ENCODE measurements at regions not wholly inside any gene's neighbourhood (a gene's known extent, or its start where the extent isn't known, plus 50 kb on each side); places are given as distances from the start of the nearest gene placed in this dataset.

DNA sequence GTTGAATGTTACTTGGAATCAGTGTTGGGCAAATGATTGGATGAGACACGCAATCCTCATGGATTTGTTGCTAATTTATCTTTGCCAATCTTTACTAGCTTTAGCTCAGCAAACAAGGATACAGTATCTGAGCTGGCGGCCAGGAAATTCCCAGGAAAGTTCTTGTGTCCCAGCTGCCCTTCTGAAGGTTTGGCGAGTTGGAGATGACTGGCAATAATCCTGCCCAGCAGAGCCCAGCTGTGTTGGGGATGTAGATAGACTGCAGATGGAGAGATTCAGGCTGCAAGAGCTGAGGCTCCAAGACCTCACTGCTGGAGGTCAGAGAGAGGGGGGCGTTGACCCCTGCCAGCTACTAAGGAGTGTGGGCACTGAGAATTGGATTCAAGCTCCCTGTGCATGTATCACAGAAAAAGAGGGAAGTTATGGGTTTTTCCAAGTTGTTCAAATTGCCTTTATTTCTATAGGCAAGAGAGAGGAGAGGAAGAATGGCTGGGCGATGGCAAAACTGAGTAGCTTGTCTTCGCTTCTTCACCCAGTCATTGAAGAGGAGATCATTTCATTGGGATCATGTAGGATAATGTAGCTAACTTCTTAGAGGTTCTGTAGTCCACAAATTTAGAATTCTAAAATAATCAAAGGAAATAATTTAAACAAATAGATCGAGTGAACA lies 506.8 kb upstream of the LRATD1 start:
- peak; percentile 45 for DNase-seq

DNA sequence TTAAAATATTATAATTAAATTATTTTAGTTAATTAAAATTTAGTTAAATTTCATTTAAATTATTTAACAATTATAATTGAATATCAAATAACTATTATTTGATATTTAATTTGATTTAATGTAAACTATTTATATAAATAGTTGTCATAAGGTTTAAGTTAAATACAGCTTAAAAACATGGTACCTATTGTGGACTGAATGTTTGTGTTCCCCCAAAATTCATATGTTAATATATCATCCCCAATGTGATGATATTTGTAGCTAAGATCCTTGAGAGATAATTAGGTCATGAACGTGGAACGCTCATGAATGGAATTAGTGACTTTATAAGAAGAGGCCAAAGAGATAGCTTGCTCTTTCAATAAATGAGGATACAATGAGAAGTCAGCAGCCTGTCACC lies 505.7 kb upstream of the LRATD1 start:
- DNase-seq: no peak

DNA sequence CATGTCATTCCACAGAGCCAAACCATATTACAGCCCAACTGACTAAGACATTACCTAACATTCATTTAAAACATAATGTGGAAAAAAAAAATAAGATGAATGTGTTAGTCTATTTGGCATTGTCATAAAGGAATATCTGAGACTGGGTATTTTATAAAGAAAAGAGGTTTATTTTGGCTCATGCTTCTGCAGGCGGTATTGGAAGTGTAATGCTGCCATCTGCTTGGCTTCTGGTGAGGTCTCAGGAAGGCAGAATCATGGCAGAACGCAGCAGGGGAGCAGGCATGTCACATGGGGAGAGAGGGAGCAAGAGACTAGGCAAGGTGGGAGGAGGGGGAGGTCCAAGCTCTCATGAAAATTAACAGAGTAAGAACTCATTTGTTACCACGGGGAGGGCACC lies 504.8 kb upstream of the LRATD1 start:
- no peak for DNase-seq

- DNase-seq: no peak
Observed at GRCh38 chr2:14132386-14132785, 500.1 kb upstream of the LRATD1 start.

GRCh38 chr2:14134771-14135170 lies 497.7 kb upstream of the LRATD1 start:
- no peak for DNase-seq

DNA sequence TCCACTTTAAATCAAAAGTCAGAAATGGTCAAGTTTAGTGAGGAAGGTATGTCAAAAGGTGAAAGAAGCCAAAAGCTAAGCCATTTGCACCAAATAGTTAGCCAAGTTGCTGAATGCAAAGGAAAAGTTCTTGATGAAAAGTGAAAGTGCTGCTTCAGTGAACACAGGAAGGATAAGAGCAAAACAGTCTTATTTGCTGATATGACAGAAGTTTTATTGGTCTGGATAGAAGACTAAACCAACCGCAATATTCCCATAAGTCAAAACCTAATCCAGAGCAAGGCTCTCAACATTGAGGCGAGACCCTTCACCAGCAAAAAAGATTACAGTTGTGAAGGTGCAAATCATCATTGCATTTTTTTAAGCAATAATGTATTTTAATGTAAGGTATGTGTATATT lies 496.5 kb upstream of the LRATD1 start:
- no peak for DNase-seq

DNA sequence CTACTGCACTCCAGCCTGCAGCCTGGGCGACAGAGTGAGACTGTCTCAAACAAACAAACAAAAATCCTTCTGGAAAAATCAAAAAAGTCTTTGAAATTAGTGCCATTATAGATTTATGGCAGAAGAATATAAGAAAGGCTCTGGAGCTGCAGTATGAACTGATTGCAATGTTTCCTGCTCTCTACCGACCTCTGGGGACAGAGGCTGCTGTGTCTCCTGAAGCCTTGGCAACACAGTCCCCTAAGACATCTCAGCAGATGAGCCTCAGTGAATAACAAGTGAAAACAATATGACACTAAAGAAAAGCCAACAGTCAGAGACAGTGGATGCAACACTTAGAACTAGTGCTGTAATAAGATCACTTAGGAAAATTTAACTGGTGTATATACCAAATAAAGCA lies 494.9 kb upstream of the LRATD1 start:
- peak; percentile 26 for DNase-seq

DNA sequence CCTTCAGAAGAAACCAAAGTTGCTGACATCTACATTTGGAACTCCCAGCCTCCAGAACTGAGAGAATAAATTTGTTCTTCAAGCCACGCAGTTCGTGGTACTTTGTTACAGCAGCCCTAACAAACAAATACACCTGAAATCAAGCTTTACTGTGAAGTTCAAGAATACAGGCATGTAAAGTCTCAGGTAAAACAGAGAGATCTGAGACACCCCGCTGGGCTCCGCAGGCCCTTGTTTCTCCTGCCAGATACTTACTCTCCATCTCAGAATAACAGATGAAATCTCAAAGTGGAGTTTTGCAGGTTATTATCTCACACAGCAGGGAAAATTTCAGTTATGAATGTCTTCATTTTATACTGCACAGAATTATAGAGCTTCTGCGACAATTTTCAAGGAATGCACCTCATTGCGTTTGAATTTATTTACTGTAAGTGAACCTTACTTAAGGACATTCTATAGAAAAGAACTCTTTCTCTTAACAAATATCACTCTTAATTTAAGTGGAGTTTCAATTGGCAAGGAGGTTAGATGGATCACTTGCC lies 492.4 kb upstream of the LRATD1 start:
- no peak for DNase-seq

DNA sequence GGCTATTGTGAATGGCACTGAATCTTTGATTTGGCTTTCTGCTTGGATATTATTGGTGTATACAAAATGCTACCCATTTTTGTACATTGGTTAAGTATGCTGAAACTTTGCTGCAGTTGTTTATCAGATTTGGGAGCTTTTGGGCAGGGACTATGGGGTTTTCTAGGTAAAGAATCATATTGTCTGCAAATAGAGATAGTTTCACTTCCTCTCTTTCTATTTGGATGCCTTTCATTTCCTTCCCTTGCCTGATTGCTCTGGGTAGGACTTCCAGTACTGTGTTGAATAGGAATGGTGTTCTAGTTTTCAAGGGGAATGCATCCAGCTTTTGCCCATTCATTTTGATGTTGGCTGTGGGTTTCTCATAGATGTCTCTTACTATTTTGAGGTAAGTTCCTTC lies 489.1 kb upstream of the LRATD1 start:
- DNase-seq: no peak

- DNase-seq: no peak
Observed at GRCh38 chr2:14148216-14148615, 484.3 kb upstream of the LRATD1 start.

DNA sequence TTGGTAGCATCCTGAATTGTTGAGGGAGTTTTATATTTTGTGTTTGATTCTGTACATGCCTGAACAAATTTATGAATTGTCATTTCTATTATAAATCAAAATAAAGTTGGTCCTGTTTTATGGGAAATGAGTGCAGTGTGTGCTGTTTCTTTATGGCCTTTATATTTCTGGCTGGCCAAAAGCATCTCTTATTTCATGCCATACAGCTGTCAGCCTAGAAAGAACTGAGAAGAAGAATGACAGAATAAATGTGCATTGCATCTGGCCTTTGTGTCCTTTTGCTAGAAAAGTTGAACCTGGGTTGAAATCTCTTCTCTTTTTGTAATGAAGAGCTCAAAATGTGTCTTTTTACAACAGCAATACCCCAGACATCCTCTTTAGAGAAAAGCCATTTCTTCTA lies 474.7 kb upstream of the LRATD1 start:
- no peak for DNase-seq

GRCh38 chr2:14180333-14180732 lies 452.2 kb upstream of the LRATD1 start:
- DNase-seq: no peak

GRCh38 chr2:14182227-14182946 lies 450.1 kb upstream of the LRATD1 start:
- no peak for DNase-seq

DNA sequence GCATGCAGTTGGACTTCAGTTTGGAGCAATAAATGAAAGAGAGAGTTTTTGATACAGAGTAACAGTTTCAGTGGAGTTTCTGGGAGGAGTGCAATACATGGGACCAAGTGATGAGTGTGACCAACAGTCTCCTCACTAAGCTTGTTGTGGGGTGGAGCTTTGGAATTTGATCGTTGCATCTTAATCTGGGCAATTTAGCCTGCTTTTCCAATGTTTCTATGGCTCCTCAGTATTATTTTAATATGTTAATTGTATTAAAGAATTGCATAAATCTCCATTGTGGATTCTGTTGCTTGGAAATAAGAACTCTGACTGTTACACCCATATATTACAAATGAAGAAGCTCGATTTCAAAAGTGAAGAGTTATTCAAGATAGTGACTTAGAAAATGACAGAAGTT lies 446.6 kb upstream of the LRATD1 start:
- no peak for DNase-seq

- DNase-seq: no peak
Observed at GRCh38 chr2:14188446-14188845, 444.1 kb upstream of the LRATD1 start.

DNA sequence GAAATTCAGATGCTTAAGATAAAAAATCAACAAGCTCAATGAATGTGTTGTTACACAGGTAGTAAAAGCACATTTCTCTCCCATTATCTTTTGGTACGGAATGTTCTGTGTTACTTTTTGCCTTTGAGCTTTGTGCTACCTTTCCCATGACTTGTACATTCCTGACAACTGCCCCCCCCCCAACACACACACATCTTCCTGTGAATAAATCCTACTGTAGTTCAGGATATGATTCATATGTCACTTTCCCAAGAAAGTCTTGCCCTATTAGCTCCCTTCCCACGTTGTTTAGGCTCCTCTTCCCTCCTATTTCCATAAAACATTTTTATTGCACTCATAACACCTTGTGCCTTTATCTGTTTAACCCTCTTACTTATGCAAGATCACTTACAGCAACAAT lies 442.6 kb upstream of the LRATD1 start:
- no peak for DNase-seq

DNA sequence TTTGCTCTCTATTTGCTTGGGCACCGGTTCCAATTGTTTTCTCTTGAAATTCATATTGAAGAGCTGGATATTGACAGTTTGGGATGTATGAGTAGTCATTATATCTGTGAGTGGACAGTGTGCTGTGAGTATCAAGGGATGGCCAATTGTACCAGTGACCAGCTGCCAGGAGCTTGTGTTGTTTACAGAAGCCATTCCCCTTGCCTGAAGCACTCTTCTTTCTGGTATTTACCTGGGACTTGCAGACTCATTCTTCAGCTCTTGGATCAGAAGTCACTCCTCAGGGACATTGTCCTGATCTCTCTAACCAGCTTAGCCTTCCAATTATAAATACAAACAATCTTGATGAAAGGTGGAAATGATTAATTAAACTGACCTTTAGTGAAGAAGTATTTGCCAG lies 438.3 kb upstream of the LRATD1 start:
- no peak for DNase-seq

DNA sequence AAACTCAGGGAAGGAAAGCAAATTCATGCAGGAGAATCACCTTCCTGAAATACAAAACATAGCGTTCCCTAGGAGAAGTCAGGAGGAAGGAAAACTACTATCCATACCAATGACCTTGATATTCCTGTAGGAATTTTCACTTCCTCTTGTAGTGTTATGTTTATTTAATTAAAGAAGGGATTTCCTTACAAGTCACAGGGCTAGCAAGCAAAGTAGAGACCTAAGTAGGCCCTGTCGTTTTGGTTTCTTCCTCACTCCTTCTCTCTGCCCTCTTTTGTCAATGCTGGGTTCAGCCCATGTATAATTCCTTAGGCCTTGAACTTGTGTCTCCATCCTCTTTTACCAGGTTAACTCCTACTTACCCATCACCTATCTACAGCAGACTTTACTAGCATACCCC lies 435.2 kb upstream of the LRATD1 start:
- DNase-seq: no peak

- DNase-seq: no peak
Observed at GRCh38 chr2:14199040-14199439, 433.5 kb upstream of the LRATD1 start.

- no peak for DNase-seq
Observed at GRCh38 chr2:14219306-14219705, 413.2 kb upstream of the LRATD1 start.

GRCh38 chr2:14220101-14220500 lies 412.4 kb upstream of the LRATD1 start:
- no peak for DNase-seq

DNA sequence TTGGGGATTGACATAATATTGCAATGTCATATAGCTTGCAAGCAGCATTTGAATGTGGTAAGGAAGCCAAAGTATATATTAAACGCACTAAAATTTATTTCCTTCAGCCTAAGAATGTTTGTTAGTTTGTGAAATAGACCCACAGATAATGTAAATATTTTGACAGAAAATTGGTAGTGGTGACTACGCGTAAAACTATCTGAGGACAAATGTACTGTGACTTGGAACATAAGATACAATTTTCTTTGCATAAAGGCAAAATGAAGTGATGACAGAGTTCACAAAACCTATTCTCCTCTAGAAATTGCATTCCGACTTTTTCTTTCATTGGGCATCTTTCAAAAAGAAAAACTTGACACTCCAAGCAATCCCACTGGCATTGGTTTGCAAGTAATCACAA lies 411.1 kb upstream of the LRATD1 start:
- DNase-seq: no peak

DNA sequence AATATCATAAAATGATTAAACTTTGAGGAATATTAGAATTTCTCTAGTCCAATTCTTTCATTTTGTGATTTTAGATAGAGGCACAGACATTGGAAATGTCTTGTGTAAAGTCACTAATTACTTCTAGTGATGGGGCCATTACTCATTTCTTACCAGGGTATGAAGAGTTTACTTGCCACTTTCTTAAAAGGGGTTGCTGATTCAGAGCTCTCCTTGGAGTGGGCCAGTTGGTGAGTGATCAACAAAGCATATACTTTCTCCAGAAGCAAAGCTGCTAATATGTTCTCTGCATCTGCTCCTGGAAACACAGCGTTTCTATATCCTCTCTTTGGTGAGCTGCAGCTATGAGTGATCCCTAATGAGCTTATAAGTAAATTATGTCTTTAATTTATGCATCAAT lies 408.9 kb upstream of the LRATD1 start:
- no peak for DNase-seq

DNA sequence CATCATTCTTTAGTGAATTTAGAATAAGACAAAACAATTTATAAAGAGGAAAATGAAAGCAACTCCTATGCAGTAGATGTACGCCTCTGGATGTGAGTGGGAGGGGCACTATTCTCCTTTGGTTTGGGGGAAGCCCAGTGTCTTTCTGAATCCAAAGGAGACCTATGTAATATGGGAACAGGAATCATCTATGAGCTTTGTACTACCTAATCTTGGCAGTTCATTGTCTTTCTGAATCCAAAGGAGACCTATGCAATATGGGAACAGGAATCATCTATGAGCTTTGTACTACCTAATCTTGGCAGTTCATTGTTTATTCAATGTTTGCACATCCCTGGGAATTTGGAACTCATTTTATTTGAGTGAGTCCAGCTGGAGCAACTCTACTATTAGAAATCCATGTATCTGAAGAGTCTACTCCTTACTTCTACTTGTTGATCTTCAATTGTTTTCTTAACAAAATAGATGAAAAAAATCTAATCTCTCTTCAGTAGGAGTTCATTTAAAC lies 401.1 kb upstream of the LRATD1 start:
- no peak for DNase-seq
